Upper lobe of left lung (tissue), 6 donors: ENCODE measurements at regions not wholly inside any gene's neighbourhood (a gene's known extent, or its start where the extent isn't known, plus 50 kb on each side); places are given as distances from the start of the nearest gene placed in this dataset.

Experiments
- ATAC-seq, 2 donors: fragments of 200-7000 bp; cut with Tn5 transposase; one replicate each; pipeline ENCODE4 v1.9.1; 2022; ENCODE audit warnings: mild to moderate bottlenecking in 2 of 2, moderate library complexity in 2 of 2; ENCODE audit not compliant: low FRiP score in 2 of 2
- DNase-seq, 2 donors: peaks; one replicate each; pipeline ENCODE4 v3.0.0-alpha.2; 2019 to 2020
- H3K27ac ChIP-seq, 4 donors: fragments of 200-600 bp; sonication (generic); one replicate each; pipeline ENCODE4 v1.5.1; 2016 to 2019
- H3K27me3 ChIP-seq, 4 donors: fragments of 200-600 bp; sonication (generic); one replicate each; pipeline ENCODE4 v1.5.1; 2017 to 2019
- H3K36me3 ChIP-seq, 4 donors: fragments of 200-600 bp; sonication (generic); one replicate each; pipeline ENCODE4 v1.5.1; 2016 to 2019
- H3K4me1 ChIP-seq, 4 donors: fragments of 200-600 bp; sonication (generic); one replicate each; pipeline ENCODE4 v1.5.1; 2018 to 2019
- H3K4me3 ChIP-seq, 4 donors: fragments of 200-600 bp; sonication (generic); one replicate each; pipeline ENCODE4 v1.5.1; 2017 to 2019; ENCODE audit warnings: mild to moderate bottlenecking in 2 of 4, moderate library complexity in 1 of 4
- H3K9me3 ChIP-seq, 4 donors: fragments of 200-600 bp; sonication (generic); one replicate each; pipeline ENCODE4 v1.5.1; 2018 to 2019
- CTCF ChIP-seq, 6 experiments: fragments of 450-650 bp in 4 of 6; fragments of 200-600 bp in 2 of 6; sonication (generic) in 2 of 6; IDR thresholded peaks; one replicate each; pipeline ENCODE4 v1.5.1; 2016 to 2019; ENCODE audit warnings: antibody characterized with exemption in 6 of 6
- EP300 ChIP-seq, 4 donors: sonication (generic); formaldehyde crosslinking; IDR thresholded peaks; one replicate each; pipeline ENCODE4 v1.5.1; 2017; ENCODE audit warnings: antibody characterized with exemption in 4 of 4, control low read depth in 2 of 4
- POLR2A ChIP-seq, 4 donors: fragments of 450-650 bp; IDR thresholded peaks; one replicate each; pipeline ENCODE4 v1.5.1; 2016 to 2017; ENCODE audit warnings: antibody characterized with exemption in 4 of 4, mild to moderate bottlenecking in 2 of 4
- POLR2AphosphoS5 ChIP-seq, 2 donors: sonication (generic); formaldehyde crosslinking; IDR thresholded peaks; one replicate each; pipeline ENCODE4 v1.5.1; 2017; ENCODE audit warnings: antibody characterized with exemption in 2 of 2
- WGBS, 2 donors: methylation state at CpG; one replicate each; pipeline ENCODE4 v1.1.5; 2017 to 2018; 5-methylcytosine and 5-hydroxymethylcytosine counted together
- donor health status: DM: no; HTN: no; CAD: no; lungs with moderate emphysema.
- donor health status: DM: no; HTN: yes; CAD: no; lungs with severe emphysema.

GRCh38 chr14:62138593-62138992 is 376.4 kb downstream of the SNAPC1 start:
- ATAC-seq = no peak
- H3K27me3 ChIP-seq = no peaks in the 10 kb centered on the region
- TF ChIP-seq POLR2AphosphoS5 (IDR thresholded peaks at IDR 0.05) = no peak
- TF ChIP-seq POLR2A (IDR thresholded peaks at IDR 0.05) = no peak
- TF ChIP-seq CTCF (IDR thresholded peaks at IDR 0.05) = no peak
- TF ChIP-seq EP300 (IDR thresholded peaks at IDR 0.05) = no peak
- H3K9me3 ChIP-seq = no peaks in the 10 kb centered on the region
- 20 to 24% methylated on average over 1 of the region's 1 CpG for WGBS, 2 donors
- H3K4me1 ChIP-seq = no peaks in the 10 kb centered on the region
- H3K36me3 ChIP-seq = no peaks in the 10 kb centered on the region
- H3K27ac ChIP-seq = no peak overlapping the region
- no peak overlapping the region for H3K4me3 ChIP-seq
- DNase-seq = no peak

- no peak overlapping the region for H3K27ac ChIP-seq
- H3K27me3 ChIP-seq = no peaks in the 10 kb centered on the region
- no peaks in the 10 kb centered on the region for H3K9me3 ChIP-seq
- WGBS, 2 donors = 58 to 88% methylated on average over 2 of the region's 2 CpGs
- no peak for TF ChIP-seq CTCF (IDR thresholded peaks at IDR 0.05)
- no peak for TF ChIP-seq POLR2A (IDR thresholded peaks at IDR 0.05)
- no peak for TF ChIP-seq EP300 (IDR thresholded peaks at IDR 0.05)
- TF ChIP-seq POLR2AphosphoS5 (IDR thresholded peaks at IDR 0.05) = no peak
- H3K4me1 ChIP-seq = no peaks in the 10 kb centered on the region
- ATAC-seq (no peak), DNase-seq (no peak)
- H3K36me3 ChIP-seq = no peaks in the 10 kb centered on the region
- no peak overlapping the region for H3K4me3 ChIP-seq
These were observed 378.9 kb downstream of the SNAPC1 start for GRCh38 chr14:62141139-62141538.

GRCh38 chr14:62143245-62143644 is 381.0 kb downstream of the SNAPC1 start:
- peaks cover 0 to 4% (median 2%) of the 10 kb centered on the region in 4 donors for H3K9me3 ChIP-seq
- no peaks in the 10 kb centered on the region for H3K36me3 ChIP-seq
- no peaks in the 10 kb centered on the region for H3K27me3 ChIP-seq
- H3K4me3 ChIP-seq = no peak overlapping the region
- H3K27ac ChIP-seq = no peak overlapping the region
- 30 to 39% methylated on average over 2 of the region's 2 CpGs for WGBS, 2 donors
- TF ChIP-seq EP300 (IDR thresholded peaks at IDR 0.05) (no peak), POLR2A (IDR thresholded peaks at IDR 0.05) (no peak), POLR2AphosphoS5 (IDR thresholded peaks at IDR 0.05) (no peak), CTCF (IDR thresholded peaks at IDR 0.05) (no peak)
- H3K4me1 ChIP-seq = no peaks in the 10 kb centered on the region
- peak; percentile 79 to 86 for ATAC-seq
- DNase-seq = no peak

DNA sequence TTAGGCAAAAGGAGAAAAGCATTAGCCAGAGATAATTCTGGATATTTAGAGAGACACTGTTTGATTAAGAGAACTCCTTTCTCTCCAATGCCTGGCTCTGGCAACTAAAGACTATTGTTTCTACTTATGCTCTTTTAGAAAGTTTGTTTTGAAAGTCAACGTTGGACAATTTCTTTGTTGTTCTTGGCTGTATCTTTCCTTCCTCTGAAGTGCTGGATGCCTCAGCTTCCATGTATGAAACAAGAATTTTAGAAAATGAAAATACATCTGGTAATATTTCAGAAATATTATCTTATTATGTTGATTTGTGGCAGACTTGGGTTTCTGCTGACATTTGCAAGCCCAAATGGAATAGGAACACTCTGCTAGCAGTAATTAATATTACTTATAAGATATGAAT is 382.6 kb downstream of the SNAPC1 start:
- Histone ChIP-seq H3K36me3 (no peaks in the 10 kb centered on the region), H3K4me1 (no peaks in the 10 kb centered on the region), H3K27me3 (no peaks in the 10 kb centered on the region), H3K4me3 (no peak overlapping the region), H3K27ac (no peak overlapping the region), H3K9me3 (peaks cover 0 to 9% (median 4%) of the 10 kb centered on the region in 4 donors)
- ATAC-seq = no peak
- TF ChIP-seq EP300 (IDR thresholded peaks at IDR 0.05) (no peak), POLR2A (IDR thresholded peaks at IDR 0.05) (no peak), CTCF (IDR thresholded peaks at IDR 0.05) (no peak), POLR2AphosphoS5 (IDR thresholded peaks at IDR 0.05) (no peak)
- WGBS, 2 donors = 33 to 44% methylated on average over 1 of the region's 1 CpG
- DNase-seq = no peak

DNA sequence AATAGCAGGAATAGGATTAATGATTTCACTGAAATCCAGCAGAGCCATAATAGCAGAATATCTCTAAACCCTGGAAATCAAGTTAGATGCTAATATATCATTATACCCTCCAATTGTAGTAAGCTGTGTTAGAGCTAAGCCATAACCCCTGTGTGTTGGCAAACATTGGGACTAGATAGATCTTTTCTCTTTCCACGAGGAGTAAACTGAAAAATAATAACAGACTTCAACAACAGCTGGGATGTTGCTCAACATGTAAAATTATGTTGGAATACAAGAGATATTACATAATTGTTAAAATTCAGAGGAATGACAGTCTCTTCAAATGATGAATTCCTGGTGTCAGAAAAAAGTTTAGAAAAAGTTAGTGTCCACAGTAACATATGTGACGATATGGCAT is 383.8 kb downstream of the SNAPC1 start:
- Histone ChIP-seq H3K27ac (no peak overlapping the region), H3K27me3 (no peaks in the 10 kb centered on the region), H3K9me3 (peaks cover 0 to 9% (median 4%) of the 10 kb centered on the region in 4 donors), H3K36me3 (no peaks in the 10 kb centered on the region), H3K4me1 (no peaks in the 10 kb centered on the region), H3K4me3 (no peak overlapping the region)
- ATAC-seq (no peak), DNase-seq (no peak)
- TF ChIP-seq POLR2A (IDR thresholded peaks at IDR 0.05) (no peak), POLR2AphosphoS5 (IDR thresholded peaks at IDR 0.05) (no peak), CTCF (IDR thresholded peaks at IDR 0.05) (no peak), EP300 (IDR thresholded peaks at IDR 0.05) (no peak)
- 77 to 81% methylated on average over 2 of the region's 2 CpGs for WGBS, 2 donors
